HCT116 (cell line): ENCODE measurements at regions not wholly inside any gene's neighbourhood (a gene's known extent, or its start where the extent isn't known, plus 50 kb on each side); places are given as distances from the start of the nearest gene placed in this dataset.

Experiments
- ATAC-seq: fragments of 200-7000 bp; cut with Tn5 transposase; 2 replicates; pipeline ENCODE4 v1.9.1; 2020; ENCODE audit warnings: mild to moderate bottlenecking, moderate library complexity
- BruUV-seq: library from RNA; stranded (reverse); fragments of 400-500 nt; replicated peaks from 2 replicates; lab custom pipeline; 2021; lab: Mats Ljungman, UMichigan
- CTCF ChIA-PET: fragments of 300-600 bp; sonication (Branson Sonifier 250); formaldehyde crosslinking; loops from one replicate; lab custom pipeline; 2021; ENCODE audit warnings: antibody characterized with exemption; lab: Charles Lee
- POLR2A ChIA-PET: fragments of 300-600, 350-600 bp; sonication (Branson Sonifier 250); formaldehyde crosslinking; loops from one replicate; lab custom pipeline; 2021; ENCODE audit warnings: antibody characterized with exemption; lab: Charles Lee
- RAD21 ChIA-PET, 2 experiments: fragments of 300-600 bp; sonication (Branson Sonifier 250); formaldehyde crosslinking; loops; one replicate each; lab custom pipeline; 2023; ENCODE audit warnings: low total read pairs in 2 of 2; ENCODE audit not compliant: uncharacterized antibody in 2 of 2, unreplicated experiment in 2 of 2, low non-redundant PET in 1 of 2; lab: Charles Lee
- DNase-seq: peaks from one replicate; pipeline ENCODE4 v3.0.0-alpha.2; 2010; ENCODE audit warnings: low read depth, low spot score
- H2AFZ ChIP-seq: fragments of 200-600 bp; shearing (Covaris generic), sonication (generic); 2 replicates; pipeline ENCODE4 v1.6.1; 2017; ENCODE audit warnings: low read depth, mixed run types, mixed read lengths, antibody characterized with exemption, low read length; ENCODE audit not compliant: poor library complexity, severe bottlenecking
- H3K27ac ChIP-seq: 2 replicates; pipeline ENCODE4 v1.5.1; 2012; ENCODE audit warnings: low read depth, low read length
- H3K27me3 ChIP-seq: fragments of 200-600 bp; sonication (generic); 2 replicates; pipeline ENCODE4 v1.6.1; 2016; ENCODE audit warnings: mixed run types, low read length, mixed read lengths; ENCODE audit not compliant: insufficient read depth
- H3K36me3 ChIP-seq, 2 experiments: fragments of 200-500 bp in 1 of 2; fragments of 200-600 bp in 1 of 2; sonication (Bioruptor generic) in 1 of 2; sonication (generic) in 1 of 2; 2 replicates each; pipeline versions ENCODE4 v1.5.1 to v1.6.1; 2014 to 2016; ENCODE audit warnings: low read length in 2 of 2, inconsistent platforms in 1 of 2, mixed read lengths in 1 of 2, mixed run types in 1 of 2; ENCODE audit not compliant: insufficient read depth in 2 of 2, control insufficient read depth in 1 of 2
- H3K4me1 ChIP-seq, 2 experiments: fragments of 200-600 bp in 1 of 2; sonication (generic) in 1 of 2; 2 replicates each; pipeline versions ENCODE4 v1.5.1 to v1.6.1; 2012 to 2017; ENCODE audit warnings: low read length in 2 of 2, inconsistent platforms in 1 of 2, mild to moderate bottlenecking in 1 of 2, mixed read lengths in 1 of 2, mixed run types in 1 of 2, moderate library complexity in 1 of 2; ENCODE audit not compliant: insufficient read depth in 2 of 2, control insufficient read depth in 1 of 2
- H3K4me2 ChIP-seq: fragments of 200-600 bp; sonication (generic); 2 replicates; pipeline ENCODE4 v1.6.1; 2017; ENCODE audit warnings: mixed run types, low read length, mixed read lengths
- H3K4me3 ChIP-seq, 2 experiments: fragments of 200-600 bp in 1 of 2; sonication (generic) in 1 of 2; replicated peaks in 1 of 2; 2 replicates each; pipeline ENCODE4 v1.5.1; 2011 to 2016; ENCODE audit warnings: low read length in 2 of 2, control low read depth in 1 of 2, low read depth in 1 of 2, mild to moderate bottlenecking in 1 of 2, mixed read lengths in 1 of 2, mixed run types in 1 of 2
- H3K79me2 ChIP-seq: fragments of 200-600 bp; sonication (generic); 2 replicates; pipeline ENCODE4 v1.6.1; 2017; ENCODE audit warnings: mild to moderate bottlenecking, mixed run types, low read length, moderate library complexity, mixed read lengths; ENCODE audit not compliant: insufficient read depth
- H3K9ac ChIP-seq: fragments of 200-600 bp; sonication (generic); 2 replicates; pipeline ENCODE4 v1.6.1; 2016; ENCODE audit warnings: low read length, mixed read lengths
- H3K9me2 ChIP-seq: fragments of 200-600 bp; sonication (generic), shearing (Covaris generic); 2 replicates; pipeline ENCODE4 v1.6.1; 2017; ENCODE audit warnings: mixed run types, mild to moderate bottlenecking, moderate library complexity; ENCODE audit not compliant: insufficient read depth
- H3K9me3 ChIP-seq, 2 experiments: fragments of 200-500 bp in 1 of 2; fragments of 200-600 bp in 1 of 2; sonication (Bioruptor generic) in 1 of 2; sonication (generic) in 1 of 2; 2 replicates each; pipeline ENCODE4 v1.6.1; 2014 to 2017; ENCODE audit warnings: low read length in 2 of 2, mixed read lengths in 2 of 2, inconsistent platforms in 1 of 2, low read depth in 1 of 2, mild to moderate bottlenecking in 1 of 2, mixed run types in 1 of 2, moderate library complexity in 1 of 2; ENCODE audit not compliant: control insufficient read depth in 1 of 2, insufficient read depth in 1 of 2
- H4K20me1 ChIP-seq: fragments of 200-600 bp; sonication (generic), shearing (Covaris generic); 2 replicates; pipeline ENCODE4 v1.6.1; 2017; ENCODE audit warnings: mixed run types, mild to moderate bottlenecking, moderate library complexity; ENCODE audit not compliant: insufficient read depth
- ATF3 ChIP-seq: IDR thresholded peaks from 2 replicates; pipeline ENCODE4 v1.6.1; 2012
- EGR1 ChIP-seq: IDR thresholded peaks from 2 replicates; pipeline ENCODE4 v1.6.1; 2012; ENCODE audit warnings: low read depth
- EZH2 ChIP-seq: fragments of 200-600 bp; sonication (generic); IDR thresholded peaks from 2 replicates; pipeline ENCODE4 v1.6.1; 2017; ENCODE audit warnings: antibody characterized with exemption, mixed run types
- FOSL1 ChIP-seq: IDR thresholded peaks from 2 replicates; pipeline ENCODE4 v1.6.1; 2012; ENCODE audit warnings: low read depth
- MAX ChIP-seq: IDR thresholded peaks from 2 replicates; pipeline ENCODE4 v1.6.1; 2012
- RAD21 ChIP-seq: IDR thresholded peaks from 2 replicates; pipeline ENCODE4 v1.6.1; 2012; ENCODE audit warnings: low read depth, mild to moderate bottlenecking
- SIN3A ChIP-seq: IDR thresholded peaks from 2 replicates; pipeline ENCODE4 v1.6.1; 2012; ENCODE audit warnings: low read depth
- SP1 ChIP-seq: IDR thresholded peaks from 2 replicates; pipeline ENCODE4 v1.6.1; 2012; ENCODE audit warnings: low read depth
- TCF7L2 ChIP-seq: IDR thresholded peaks from 2 replicates; pipeline ENCODE4 v1.7.0; 2011; ENCODE audit warnings: borderline replicate concordance, inconsistent platforms; ENCODE audit not compliant: insufficient read depth, insufficient read length; ENCODE audit errors: extremely low read depth
- YY1 ChIP-seq: IDR thresholded peaks from 2 replicates; pipeline ENCODE4 v1.6.1; 2011; ENCODE audit warnings: low read length, low read depth, moderate library complexity, mild to moderate bottlenecking; ENCODE audit not compliant: insufficient replicate concordance; ENCODE audit errors: extremely low read depth
- ZBTB33 ChIP-seq: IDR thresholded peaks from 2 replicates; pipeline ENCODE4 v1.6.1; 2011; ENCODE audit warnings: mild to moderate bottlenecking, low read length, moderate library complexity; ENCODE audit not compliant: insufficient replicate concordance; ENCODE audit errors: extremely low read depth
- ZFX ChIP-seq: fragments of 450-650 bp; IDR thresholded peaks from 2 replicates; pipeline ENCODE4 v1.6.1; 2017
- intact Hi-C: fragments of 100-400 bp; cut with micrococcal nuclease; formaldehyde crosslinking; loops from 2 replicates; pipeline ENCODE4 v1.10.0; 2022
- TF ChIP-seq, protein P1 (sequence below), 3 experiments: fragments of 200-600 bp in 1 of 3; sonication (generic) in 1 of 3; IDR thresholded peaks in 2 of 3; conservative IDR thresholded peaks in 1 of 3; 2 replicates each; pipeline ENCODE4 v1.5.1; 2012 to 2017; ENCODE audit warnings: low read depth in 2 of 3, low read length in 2 of 3, antibody characterized with exemption in 1 of 3, borderline replicate concordance in 1 of 3, control low read depth in 1 of 3, mild to moderate bottlenecking in 1 of 3, mixed read lengths in 1 of 3, mixed run types in 1 of 3, moderate library complexity in 1 of 3; ENCODE audit not compliant: insufficient read depth in 1 of 3

GRCh38 chr1:110798691-110799256, 74.2 kb upstream of the CD53 start:
- intact Hi-C loops = no loop called here

More at GRCh38 chr1:110798691-110799256, 74.2 kb upstream of the CD53 start:
- Histone ChIP-seq H4K20me1 (no peaks in the 10 kb centered on the region), H3K9me3 (no peaks in the 10 kb centered on the region), H3K27me3 (peaks cover 36% of the 10 kb centered on the region), H3K4me2 (no peak overlapping the region), H3K9me2 (no peaks in the 10 kb centered on the region), H3K36me3 (no peaks in the 10 kb centered on the region), H3K27ac (no peak overlapping the region), H2AFZ (no peak overlapping the region), H3K4me1 (no peaks in the 10 kb centered on the region), H3K4me3 (no peak overlapping the region), H3K79me2 (no peaks in the 10 kb centered on the region), H3K9ac (no peak overlapping the region)
- RAD21 ChIA-PET = no interaction called here
- no TSS peak for BruUV-seq
- POLR2A ChIA-PET = no interaction called here
- DNase-seq = no peak
- CTCF ChIA-PET = interaction anchor here (0.9 kb wide), 1 partner anchor 18 kb away, joined by 3 read pairs; no protein-coding TSS in a partner anchor
- no peak for ATAC-seq
- TF ChIP-seq EGR1 (no peak), YY1 (no peak), RAD21 (no peak), SP1 (no peak), ZBTB33 (no peak), MAX (no peak), ATF3 (no peak), FOSL1 (no peak), ZFX (no peak), SIN3A (no peak), EZH2 (no peak), TCF7L2 (no peak)
- TF ChIP-seq, protein P1, sequence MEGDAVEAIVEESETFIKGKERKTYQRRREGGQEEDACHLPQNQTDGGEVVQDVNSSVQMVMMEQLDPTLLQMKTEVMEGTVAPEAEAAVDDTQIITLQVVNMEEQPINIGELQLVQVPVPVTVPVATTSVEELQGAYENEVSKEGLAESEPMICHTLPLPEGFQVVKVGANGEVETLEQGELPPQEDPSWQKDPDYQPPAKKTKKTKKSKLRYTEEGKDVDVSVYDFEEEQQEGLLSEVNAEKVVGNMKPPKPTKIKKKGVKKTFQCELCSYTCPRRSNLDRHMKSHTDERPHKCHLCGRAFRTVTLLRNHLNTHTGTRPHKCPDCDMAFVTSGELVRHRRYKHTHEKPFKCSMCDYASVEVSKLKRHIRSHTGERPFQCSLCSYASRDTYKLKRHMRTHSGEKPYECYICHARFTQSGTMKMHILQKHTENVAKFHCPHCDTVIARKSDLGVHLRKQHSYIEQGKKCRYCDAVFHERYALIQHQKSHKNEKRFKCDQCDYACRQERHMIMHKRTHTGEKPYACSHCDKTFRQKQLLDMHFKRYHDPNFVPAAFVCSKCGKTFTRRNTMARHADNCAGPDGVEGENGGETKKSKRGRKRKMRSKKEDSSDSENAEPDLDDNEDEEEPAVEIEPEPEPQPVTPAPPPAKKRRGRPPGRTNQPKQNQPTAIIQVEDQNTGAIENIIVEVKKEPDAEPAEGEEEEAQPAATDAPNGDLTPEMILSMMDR (IDR thresholded peaks at IDR 0.05 in 2 of 3, conservative IDR thresholded peaks at IDR 0.05 in 1 of 3; ENCODE audit: borderline replicate concordance in 1 of 3, insufficient read depth in 1 of 3, low read depth in 2 of 3, low read length in 2 of 3) = no peak
